Esophagus muscularis mucosa (tissue), 3 donors: ENCODE measurements at regions not wholly inside any gene's neighbourhood (a gene's known extent, or its start where the extent isn't known, plus 50 kb on each side); places are given as distances from the start of the nearest gene placed in this dataset.

Experiments
- CTCF ChIP-seq, 3 experiments: fragments of 200-600 bp in 2 of 3; fragments of 450-650 bp in 1 of 3; sonication (generic) in 2 of 3; IDR thresholded peaks; one replicate each; pipeline ENCODE4 v1.5.1; 2017 to 2019; ENCODE audit warnings: antibody characterized with exemption in 3 of 3, mild to moderate bottlenecking in 2 of 3, moderate library complexity in 1 of 3
- POLR2A ChIP-seq: fragments of 450-650 bp; IDR thresholded peaks from one replicate; pipeline ENCODE4 v1.6.1; 2017; ENCODE audit warnings: antibody characterized with exemption, moderate library complexity, mild to moderate bottlenecking, low read depth

- TF ChIP-seq CTCF (IDR thresholded peaks at IDR 0.05) (no peak), POLR2A (no peak)
These were observed 966.7 kb downstream of the MAT2B start for GRCh38 chr5:164472165-164472564.
